ENCODE measurements at regions not wholly inside any gene's neighbourhood (a gene's known extent, or its start where the extent isn't known, plus 50 kb on each side); places are given as distances from the start of the nearest gene placed in this dataset.

DNA sequence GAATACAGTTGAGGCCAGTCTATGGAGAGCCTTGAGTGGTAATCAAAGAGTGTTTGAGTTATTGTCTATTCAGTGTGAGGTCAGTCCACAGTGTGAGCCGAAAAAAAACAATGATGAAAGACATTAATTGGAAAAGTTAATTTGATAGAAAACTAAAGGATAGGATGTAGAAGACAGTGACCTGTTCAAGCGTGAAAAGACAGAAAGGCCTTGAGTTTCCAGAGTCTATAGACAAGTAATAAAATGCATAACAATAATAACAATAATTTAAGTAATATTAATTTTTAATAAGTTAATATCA lies 90.4 kb downstream of the SLC30A10 start:
- H3K4me3 ChIP-seq, result no peak overlapping the region
- H3K9me3 ChIP-seq, result no peaks in the 10 kb centered on the region
- no peak overlapping the region for H3K27ac ChIP-seq
- WGBS, 3 donors, result 57 to 65% (median 59%) methylated on average over 2 of the region's 2 CpGs
- H3K36me3 ChIP-seq, result no peaks in the 10 kb centered on the region
- TF ChIP-seq CTCF (IDR thresholded peaks at IDR 0.05) (no peak), EP300 (IDR thresholded peaks at IDR 0.05) (no peak), POLR2A (IDR thresholded peaks at IDR 0.05) (no peak)
- no peak for DNase-seq
- intact Hi-C loops (cut with DNase I), result loop anchor here in 1 of 4 donors (10.0 kb wide), 1 partner anchor 207 kb away; the partner anchor contains the start of gene EPRS1
- no peaks in the 10 kb centered on the region for H3K4me1 ChIP-seq (ENCODE audit: insufficient read depth)
- H3K27me3 ChIP-seq, result no peaks in the 10 kb centered on the region

DNA sequence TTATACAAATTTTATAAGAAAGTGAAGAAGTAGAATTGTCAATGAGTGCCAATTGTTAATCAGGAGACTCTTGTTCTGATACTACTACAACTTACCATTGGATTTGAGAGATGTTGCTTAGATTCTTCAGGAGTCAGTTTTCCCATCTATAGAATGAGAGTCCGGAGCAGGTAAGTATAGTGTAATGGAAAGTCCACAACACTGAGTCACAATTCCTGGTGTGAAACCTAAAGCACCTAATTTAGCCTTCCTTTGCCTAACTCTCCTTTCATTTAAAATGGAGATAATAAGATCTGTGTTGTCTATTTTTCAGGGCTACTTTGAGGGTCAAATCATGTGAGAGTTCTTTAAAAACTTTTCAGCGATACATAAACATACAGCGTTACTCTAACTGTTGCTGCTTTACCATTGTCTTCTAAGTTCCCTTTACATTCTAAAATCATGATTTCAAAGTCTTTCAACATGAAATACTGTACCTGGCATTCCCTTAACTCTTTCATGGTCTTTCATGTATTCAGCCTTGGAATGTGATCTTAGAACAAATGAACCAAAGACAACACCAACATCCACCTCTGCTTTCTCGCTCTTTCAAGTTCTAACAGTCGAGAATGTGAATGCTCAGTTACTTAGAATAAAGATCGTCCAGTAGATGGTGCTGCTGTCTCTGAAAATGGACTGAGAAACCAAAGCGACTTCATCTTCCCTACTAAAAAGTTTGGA lies 90.9 kb downstream of the SLC30A10 start:
- no peak overlapping the region for H3K4me3 ChIP-seq
- no peak for DNase-seq
- H3K36me3 ChIP-seq, result no peaks in the 10 kb centered on the region
- intact Hi-C loops (cut with DNase I), result loop anchor here in 1 of 4 donors (10.0 kb wide), 1 partner anchor 207 kb away; the partner anchor contains the start of gene EPRS1
- TF ChIP-seq POLR2A (IDR thresholded peaks at IDR 0.05) (no peak), EP300 (IDR thresholded peaks at IDR 0.05) (no peak), CTCF (IDR thresholded peaks at IDR 0.05) (peak in 1 of 3 donors; percentile 15)
- no peaks in the 10 kb centered on the region for H3K4me1 ChIP-seq (ENCODE audit: insufficient read depth)
- H3K27me3 ChIP-seq, result no peaks in the 10 kb centered on the region
- H3K27ac ChIP-seq, result no peak overlapping the region
- 30 to 41% (median 34%) methylated on average over 7 of the region's 7 CpGs for WGBS, 3 donors
- no peaks in the 10 kb centered on the region for H3K9me3 ChIP-seq

GRCh38 chr1:219834314-219834917 lies 93.9 kb downstream of the SLC30A10 start:
- Histone ChIP-seq H3K27me3 (no peaks in the 10 kb centered on the region), H3K9me3 (no peaks in the 10 kb centered on the region), H3K4me1 (ENCODE audit: insufficient read depth) (no peaks in the 10 kb centered on the region), H3K36me3 (no peaks in the 10 kb centered on the region), H3K4me3 (no peak overlapping the region), H3K27ac (no peak overlapping the region)
- no peak for TF ChIP-seq CTCF (IDR thresholded peaks at IDR 0.05)
- no peak for TF ChIP-seq POLR2A (IDR thresholded peaks at IDR 0.05)
- TF ChIP-seq EP300 (IDR thresholded peaks at IDR 0.05), result no peak
- 58 to 60% (median 59%) methylated on average over 8 of the region's 8 CpGs for WGBS, 3 donors
- intact Hi-C loops (cut with DNase I), result loop anchor here in 1 of 4 donors (10.0 kb wide), 1 partner anchor 210 kb away; the partner anchor contains the start of gene EPRS1
- DNase-seq, result no peak

DNA sequence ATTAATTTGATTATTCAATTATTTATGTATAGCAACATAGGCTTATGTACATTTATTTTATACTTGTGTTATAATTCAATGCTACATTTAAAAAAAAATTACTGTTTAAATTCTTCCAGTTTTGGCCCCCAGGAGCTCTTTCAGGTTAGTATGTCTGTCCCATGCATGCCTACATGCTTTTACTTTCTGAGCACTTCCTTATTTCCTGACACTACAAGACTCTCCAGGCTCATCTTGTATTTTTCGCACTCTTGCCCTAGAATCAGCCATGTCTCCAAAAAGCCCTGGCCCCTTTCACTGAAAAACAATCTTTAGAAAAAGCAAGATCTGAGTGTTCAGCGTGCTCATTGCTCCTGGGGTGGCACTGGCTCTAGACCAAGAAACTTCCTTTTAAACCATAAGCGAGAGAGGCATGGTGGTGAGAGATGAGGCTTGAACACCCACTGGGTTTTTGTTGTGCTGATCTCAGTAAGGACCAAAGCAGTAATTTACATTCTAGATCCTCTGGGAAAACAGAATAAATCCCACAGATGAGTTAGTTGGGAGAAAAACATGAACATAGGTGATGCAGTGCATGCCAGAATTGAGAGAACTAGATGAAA lies 95.0 kb downstream of the SLC30A10 start:
- no peak overlapping the region for H3K4me3 ChIP-seq
- no peaks in the 10 kb centered on the region for H3K9me3 ChIP-seq
- no peak overlapping the region for H3K27ac ChIP-seq
- no peaks in the 10 kb centered on the region for H3K4me1 ChIP-seq (ENCODE audit: insufficient read depth)
- TF ChIP-seq POLR2A (IDR thresholded peaks at IDR 0.05), result no peak
- no peak for TF ChIP-seq CTCF (IDR thresholded peaks at IDR 0.05)
- no peak for TF ChIP-seq EP300 (IDR thresholded peaks at IDR 0.05)
- no peaks in the 10 kb centered on the region for H3K27me3 ChIP-seq
- no peak for DNase-seq
- intact Hi-C loops (cut with DNase I), result loop anchor here in 1 of 4 donors (10.0 kb wide), 1 partner anchor 211 kb away; the partner anchor contains the start of gene EPRS1
- WGBS, 3 donors, result 70 to 77% (median 74%) methylated on average over 3 of the region's 3 CpGs
- H3K36me3 ChIP-seq, result no peaks in the 10 kb centered on the region

Data from ovary (tissue), 7 donors.